GM21723 (cell line): ENCODE measurements at regions not wholly inside any gene's neighbourhood (a gene's known extent, or its start where the extent isn't known, plus 50 kb on each side); places are given as distances from the start of the nearest gene placed in this dataset.

Experiments used
- ATAC-seq: cut with Tn5 transposase; IDR thresholded peaks from one replicate; pipeline ENCODE4 v1.9.1; 2021; ENCODE audit warnings: mild to moderate bottlenecking, moderate library complexity; ENCODE audit not compliant: unreplicated experiment

GRCh38 chr15:48032911-48033310 lies 87.9 kb upstream of the SLC24A5 start:
- ATAC-seq: no peak

GRCh38 chr15:48038221-48038620 lies 82.6 kb upstream of the SLC24A5 start:
- no peak for ATAC-seq

- no peak for ATAC-seq
These were observed 80.5 kb upstream of the SLC24A5 start for GRCh38 chr15:48040166-48040817.

GRCh38 chr15:48041454-48041853 lies 79.3 kb upstream of the SLC24A5 start:
- no peak for ATAC-seq

- no peak for ATAC-seq
These were observed 73.9 kb upstream of the SLC24A5 start for GRCh38 chr15:48046813-48047438.

- ATAC-seq: no peak
These were observed 71.1 kb upstream of the SLC24A5 start for GRCh38 chr15:48049736-48050135.

GRCh38 chr15:48052946-48053345 lies 67.8 kb upstream of the SLC24A5 start:
- ATAC-seq: no peak

GRCh38 chr15:48058371-48058770 lies 62.4 kb upstream of the SLC24A5 start:
- no peak for ATAC-seq

- ATAC-seq: no peak
These were observed 61.0 kb upstream of the SLC24A5 start for GRCh38 chr15:48059791-48060190.

- ATAC-seq: no peak
These were observed 60.4 kb upstream of the SLC24A5 start for GRCh38 chr15:48060396-48060795.

- no peak for ATAC-seq
These were observed 59.2 kb upstream of the SLC24A5 start for GRCh38 chr15:48061605-48062004.

GRCh38 chr15:48062148-48062872 lies 58.5 kb upstream of the SLC24A5 start:
- no peak for ATAC-seq

- no peak for ATAC-seq
These were observed 57.3 kb upstream of the SLC24A5 start for GRCh38 chr15:48063411-48063985.

- no peak for ATAC-seq
These were observed 56.4 kb upstream of the SLC24A5 start for GRCh38 chr15:48064421-48064820.

- no peak for ATAC-seq
These were observed 54.3 kb upstream of the SLC24A5 start for GRCh38 chr15:48066456-48066855.
